Lower leg skin (tissue), 4 donors: ENCODE measurements at regions not wholly inside any gene's neighbourhood (a gene's known extent, or its start where the extent isn't known, plus 50 kb on each side); places are given as distances from the start of the nearest gene placed in this dataset.

Source experiments
- DNase-seq, 2 donors: peaks; one replicate each; pipeline ENCODE4 v3.0.0-alpha.2; 2019; ENCODE audit warnings: low spot score in 2 of 2
- H3K4me3 ChIP-seq: fragments of 200-600 bp; sonication (generic); 2 replicates; pipeline ENCODE4 v1.5.1; 2017; ENCODE audit warnings: mild to moderate bottlenecking, low read depth; ENCODE audit not compliant: poor library complexity, severe bottlenecking
- CTCF ChIP-seq, 3 donors: fragments of 450-650 bp; IDR thresholded peaks; one replicate each; pipeline ENCODE4 v1.5.1; 2016; ENCODE audit warnings: antibody characterized with exemption in 3 of 3, mild to moderate bottlenecking in 3 of 3, moderate library complexity in 2 of 3
- POLR2A ChIP-seq, 2 donors: fragments of 450-650 bp; IDR thresholded peaks; one replicate each; pipeline ENCODE4 v1.6.1; 2016 to 2017; ENCODE audit warnings: antibody characterized with exemption in 2 of 2, mild to moderate bottlenecking in 1 of 2, moderate library complexity in 1 of 2
- WGBS, 2 donors: methylation state at CpG; one replicate each; pipeline ENCODE4 v1.1.5; 2018; 5-methylcytosine and 5-hydroxymethylcytosine counted together
- intact Hi-C: fragments of 100-400 bp; cut with DNase I; formaldehyde crosslinking; loops from one replicate; pipeline ENCODE4 v1.15.0; 2023; ENCODE audit warnings: low total_unique reads

GRCh38 chr12:27382924-27383323, 50.3 kb downstream of the BMAL2 start:
- H3K4me3 ChIP-seq: no peak overlapping the region
- no peak for DNase-seq
- TF ChIP-seq POLR2A (IDR thresholded peaks at IDR 0.05) (no peak), CTCF (IDR thresholded peaks at IDR 0.05) (no peak)
- WGBS, 2 donors: 90 to 98% methylated on average over 3 of the region's 3 CpGs
- intact Hi-C loops: no loop called here

GRCh38 chr12:27383429-27384260, 51.0 kb downstream of the BMAL2 start:
- DNase-seq: peak; percentile 75 to 90
- H3K4me3 ChIP-seq: no peak overlapping the region
- intact Hi-C loops: no loop called here
- WGBS, 2 donors: 45 to 49% methylated on average over 12 of the region's 12 CpGs
- TF ChIP-seq CTCF (IDR thresholded peaks at IDR 0.05) (no peak), POLR2A (IDR thresholded peaks at IDR 0.05) (no peak)

- no peak for TF ChIP-seq CTCF (IDR thresholded peaks at IDR 0.05)
- TF ChIP-seq POLR2A (IDR thresholded peaks at IDR 0.05): no peak
- no peak overlapping the region for H3K4me3 ChIP-seq
- no peak for DNase-seq
- 93 to 96% methylated on average over 1 of the region's 1 CpG for WGBS, 2 donors
- intact Hi-C loops: no loop called here
These were observed 51.6 kb downstream of the BMAL2 start for GRCh38 chr12:27384261-27384590.

GRCh38 chr12:27385766-27386564, 53.3 kb downstream of the BMAL2 start:
- no peak for DNase-seq
- TF ChIP-seq POLR2A (IDR thresholded peaks at IDR 0.05) (no peak), CTCF (IDR thresholded peaks at IDR 0.05) (no peak)
- intact Hi-C loops: no loop called here
- WGBS, 2 donors: 84 to 92% methylated on average over 10 of the region's 10 CpGs
- no peak overlapping the region for H3K4me3 ChIP-seq

- no peak for DNase-seq
- intact Hi-C loops: no loop called here
- H3K4me3 ChIP-seq: no peak overlapping the region
- TF ChIP-seq POLR2A (IDR thresholded peaks at IDR 0.05) (no peak), CTCF (IDR thresholded peaks at IDR 0.05) (no peak)
- WGBS, 2 donors: 97 to 100% methylated on average over 1 of the region's 1 CpG
These were observed 54.8 kb downstream of the BMAL2 start for GRCh38 chr12:27387473-27387872.
